Endodermal cell (in vitro differentiated cells): ENCODE measurements at regions not wholly inside any gene's neighbourhood (a gene's known extent, or its start where the extent isn't known, plus 50 kb on each side); places are given as distances from the start of the nearest gene placed in this dataset.

ENCODE experiments used
- DNase-seq: peaks from one replicate; pipeline ENCODE4 v3.0.0-alpha.2; 2017
- H3K27ac ChIP-seq: 2 replicates; pipeline ENCODE4 v1.5.1; 2013; ENCODE audit warnings: mild to moderate bottlenecking, low read depth, low read length, moderate library complexity
- H3K27me3 ChIP-seq: 2 replicates; pipeline ENCODE4 v1.6.1; 2013; ENCODE audit warnings: mild to moderate bottlenecking, low read length, moderate library complexity; ENCODE audit not compliant: insufficient read depth, control insufficient read depth, poor library complexity, severe bottlenecking
- H3K36me3 ChIP-seq: 2 replicates; pipeline ENCODE4 v1.7.0; 2013; ENCODE audit warnings: mild to moderate bottlenecking, low read length, moderate library complexity; ENCODE audit not compliant: control insufficient read depth, insufficient read depth
- H3K4me1 ChIP-seq: one replicate; pipeline ENCODE4 v1.7.0; 2013; ENCODE audit warnings: low read length; ENCODE audit not compliant: control insufficient read depth, insufficient read depth
- H3K4me3 ChIP-seq: 2 replicates; pipeline ENCODE4 v1.5.1; 2013; ENCODE audit warnings: mild to moderate bottlenecking, low read length, moderate library complexity
- H3K9ac ChIP-seq: 2 replicates; pipeline ENCODE4 v1.6.1; 2013; ENCODE audit warnings: mild to moderate bottlenecking, low read length, moderate library complexity; ENCODE audit not compliant: poor library complexity, severe bottlenecking; ENCODE audit errors: extremely low read depth
- H3K9me3 ChIP-seq: 2 replicates; pipeline ENCODE4 v1.6.1; 2013; ENCODE audit warnings: mild to moderate bottlenecking, low read length, moderate library complexity; ENCODE audit not compliant: control insufficient read depth
- H3K27ac Mint-ChIP-seq: 2 replicates; pipeline ENCODE4 v1.8.0; 2020; ENCODE audit warnings: mixed read lengths
- H3K27me3 Mint-ChIP-seq: 2 replicates; pipeline ENCODE4 v1.8.0; 2021; ENCODE audit warnings: mild to moderate bottlenecking, mixed read lengths; ENCODE audit not compliant: insufficient read depth
- H3K36me3 Mint-ChIP-seq: 2 replicates; pipeline ENCODE4 v1.8.0; 2020; ENCODE audit warnings: low read depth, mixed read lengths
- H3K4me1 Mint-ChIP-seq: 2 replicates; pipeline ENCODE4 v1.8.0; 2020; ENCODE audit warnings: mixed read lengths
- H3K4me3 Mint-ChIP-seq: 2 replicates; pipeline ENCODE4 v1.8.0; 2020; ENCODE audit warnings: mild to moderate bottlenecking, moderate library complexity, mixed read lengths
- H3K9me3 Mint-ChIP-seq: 2 replicates; pipeline ENCODE4 v1.8.0; 2020; ENCODE audit warnings: mild to moderate bottlenecking, mixed read lengths
- CTCF ChIP-seq: fragments of 200-600 bp; sonication (generic); conservative IDR thresholded peaks from 2 replicates; pipeline ENCODE4 v1.5.0; 2021; ENCODE audit warnings: antibody characterized with exemption, mild to moderate bottlenecking
- WGBS, 2 experiments: methylation state at CpG; one replicate each; pipeline versions ENCODE4 v1.1.5 to v1.1.7; 2013; ENCODE audit warnings: missing lambda C conversion rate in 2 of 2, mixed read lengths in 1 of 2; ENCODE audit not compliant: insufficient coverage in 1 of 2, insufficient read length in 1 of 2; 5-methylcytosine and 5-hydroxymethylcytosine counted together

- no peaks in the 10 kb centered on the region for H3K27me3 Mint-ChIP-seq
- H3K27ac ChIP-seq = no peak overlapping the region
- H3K9me3 ChIP-seq = no peaks in the 10 kb centered on the region
- H3K4me1 ChIP-seq = peaks cover 3% of the 10 kb centered on the region
- H3K9me3 Mint-ChIP-seq = no peaks in the 10 kb centered on the region
- H3K9ac ChIP-seq = no peak overlapping the region
- H3K36me3 ChIP-seq = no peaks in the 10 kb centered on the region
- TF ChIP-seq CTCF = no peak
- H3K4me1 Mint-ChIP-seq = peaks cover 7% of the 10 kb centered on the region
- H3K36me3 Mint-ChIP-seq = no peaks in the 10 kb centered on the region
- no peaks in the 10 kb centered on the region for H3K27me3 ChIP-seq
- no peak overlapping the region for H3K27ac Mint-ChIP-seq
- H3K4me3 Mint-ChIP-seq = no peak overlapping the region
- no peak for DNase-seq
- no peak overlapping the region for H3K4me3 ChIP-seq
Measured at GRCh38 chr9:88767504-88767790, 223.8 kb upstream of the S1PR3 start.

GRCh38 chr9:88772575-88772974 is 218.7 kb upstream of the S1PR3 start:
- H3K27me3 ChIP-seq = no peaks in the 10 kb centered on the region
- H3K27ac Mint-ChIP-seq = no peak overlapping the region
- H3K4me1 Mint-ChIP-seq = peaks cover 44% of the 10 kb centered on the region
- no peaks in the 10 kb centered on the region for H3K36me3 Mint-ChIP-seq
- no peaks in the 10 kb centered on the region for H3K27me3 Mint-ChIP-seq
- no peak for DNase-seq
- no peaks in the 10 kb centered on the region for H3K9me3 ChIP-seq
- 86% methylated on average over 3 of the region's 3 CpGs; no CpG with 5 or more reads in 1 of the 2 experiments for WGBS, 2 experiments
- no peak overlapping the region for H3K4me3 ChIP-seq
- TF ChIP-seq CTCF = no peak
- H3K9ac ChIP-seq = no peak overlapping the region
- peaks cover 24% of the 10 kb centered on the region for H3K4me1 ChIP-seq
- no peaks in the 10 kb centered on the region for H3K36me3 ChIP-seq
- no peak overlapping the region for H3K4me3 Mint-ChIP-seq
- no peaks in the 10 kb centered on the region for H3K9me3 Mint-ChIP-seq
- no peak overlapping the region for H3K27ac ChIP-seq

DNA sequence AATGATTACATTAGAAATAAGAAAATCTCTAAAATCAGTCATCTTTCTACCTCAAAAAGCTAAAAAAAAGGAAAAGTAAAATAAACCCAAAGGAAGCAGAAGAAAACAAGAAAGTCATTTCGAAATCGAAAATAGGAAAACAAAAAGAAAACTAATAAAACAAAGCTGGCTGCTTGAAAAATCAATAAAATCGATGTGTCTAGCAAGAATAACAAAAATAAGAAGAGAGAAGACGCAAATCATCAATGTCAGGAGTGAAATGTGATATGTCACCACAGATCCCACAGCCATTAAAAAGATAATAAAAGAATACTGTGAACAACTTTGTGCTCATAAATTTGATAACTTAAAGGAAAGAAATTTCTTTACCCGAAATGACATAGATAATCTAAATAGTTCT is 218.1 kb upstream of the S1PR3 start:
- no peak for DNase-seq
- WGBS, 2 experiments = 88 to 94% methylated on average over 3 to 4 of the region's 5 CpGs
- Mint-ChIP-seq H3K27ac (no peak overlapping the region), H3K4me1 (peaks cover 47% of the 10 kb centered on the region), H3K9me3 (no peaks in the 10 kb centered on the region), H3K36me3 (no peaks in the 10 kb centered on the region), H3K4me3 (no peak overlapping the region), H3K27me3 (no peaks in the 10 kb centered on the region)
- TF ChIP-seq CTCF = no peak
- H3K36me3 ChIP-seq = no peaks in the 10 kb centered on the region
- no peak overlapping the region for H3K27ac ChIP-seq
- no peaks in the 10 kb centered on the region for H3K9me3 ChIP-seq
- no peak overlapping the region for H3K9ac ChIP-seq
- no peak overlapping the region for H3K4me3 ChIP-seq
- H3K4me1 ChIP-seq = peaks cover 24% of the 10 kb centered on the region
- H3K27me3 ChIP-seq = no peaks in the 10 kb centered on the region
